Calu3 (cell line): ENCODE measurements at regions not wholly inside any gene's neighbourhood (a gene's known extent, or its start where the extent isn't known, plus 50 kb on each side); places are given as distances from the start of the nearest gene placed in this dataset.

Experiments used
- BruUV-seq: library from RNA; stranded (reverse); fragments of 400-500 nt; replicated peaks from 2 replicates; lab custom pipeline; 2021; lab: Mats Ljungman, UMichigan
- CTCF ChIA-PET: fragments of 300-600 bp; sonication (Branson Sonifier 250); formaldehyde crosslinking; loops from one replicate; lab custom pipeline; 2022; ENCODE audit warnings: antibody characterized with exemption; lab: Charles Lee
- DNase-seq: peaks from one replicate; pipeline ENCODE4 v3.0.0; 2022
- H3K27ac Mint-ChIP-seq: one replicate; pipeline ENCODE4 v1.8.0; 2022; ENCODE audit warnings: mixed read lengths; ENCODE audit not compliant: unreplicated experiment
- H3K27me3 Mint-ChIP-seq: one replicate; pipeline ENCODE4 v1.8.0; 2022; ENCODE audit warnings: mixed read lengths; ENCODE audit not compliant: unreplicated experiment
- H3K36me3 Mint-ChIP-seq: one replicate; pipeline ENCODE4 v1.8.0; 2022; ENCODE audit warnings: mild to moderate bottlenecking, moderate library complexity, mixed read lengths; ENCODE audit not compliant: insufficient read depth, unreplicated experiment
- H3K4me1 Mint-ChIP-seq: one replicate; pipeline ENCODE4 v1.8.0; 2022; ENCODE audit warnings: mild to moderate bottlenecking, low read depth, mixed read lengths; ENCODE audit not compliant: unreplicated experiment
- H3K4me3 Mint-ChIP-seq: one replicate; pipeline ENCODE4 v1.8.0; 2022; ENCODE audit warnings: mild to moderate bottlenecking, low read depth, moderate library complexity, mixed read lengths; ENCODE audit not compliant: unreplicated experiment
- H3K9me3 Mint-ChIP-seq: one replicate; pipeline ENCODE4 v1.8.0; 2022; ENCODE audit warnings: low read depth, mixed read lengths; ENCODE audit not compliant: unreplicated experiment
- CTCF ChIP-seq: fragments of 200-600 bp; IDR thresholded peaks from one replicate; pipeline ENCODE4 v1.8.0; 2022; ENCODE audit warnings: antibody characterized with exemption; ENCODE audit not compliant: unreplicated experiment
- intact Hi-C: fragments of 100-400 bp; cut with micrococcal nuclease; formaldehyde crosslinking; loops from one replicate; pipeline ENCODE4 v1.10.0; 2022; ENCODE audit not compliant: unreplicated experiment

- H3K27me3 Mint-ChIP-seq = peaks cover 14% of the 10 kb centered on the region
- intact Hi-C loops = no loop called here
- no peaks in the 10 kb centered on the region for H3K4me1 Mint-ChIP-seq
- no peak for DNase-seq
- H3K4me3 Mint-ChIP-seq = no peak overlapping the region
- TF ChIP-seq CTCF = no peak
- no peak overlapping the region for H3K27ac Mint-ChIP-seq
- BruUV-seq = no TSS peak
- no peaks in the 10 kb centered on the region for H3K36me3 Mint-ChIP-seq
- CTCF ChIA-PET = interaction anchor here (0.6 kb wide), 1 partner anchor 465 kb away, joined by 7 read pairs; no protein-coding TSS in a partner anchor
- H3K9me3 Mint-ChIP-seq = peaks cover 7% of the 10 kb centered on the region
These were observed 81.5 kb upstream of the THUMPD2 start for GRCh38 chr2:39860538-39860937.

- Mint-ChIP-seq H3K27ac (no peak overlapping the region), H3K9me3 (peaks cover 7% of the 10 kb centered on the region), H3K36me3 (no peaks in the 10 kb centered on the region), H3K4me3 (no peak overlapping the region), H3K27me3 (peaks cover 10% of the 10 kb centered on the region), H3K4me1 (no peaks in the 10 kb centered on the region)
- CTCF ChIA-PET = no interaction called here
- intact Hi-C loops = no loop called here
- no peak for TF ChIP-seq CTCF
- no TSS peak for BruUV-seq
- DNase-seq = no peak
These were observed 79.6 kb upstream of the THUMPD2 start for GRCh38 chr2:39858677-39859076.

- CTCF ChIA-PET = interaction anchor here (0.5 to 0.8 kb wide), 2 partner anchors 154 to 648 kb away, joined by 3 to 4 read pairs; no protein-coding TSS in a partner anchor
- Mint-ChIP-seq H3K27ac (no peak overlapping the region), H3K4me1 (no peaks in the 10 kb centered on the region), H3K9me3 (no peaks in the 10 kb centered on the region), H3K4me3 (no peak overlapping the region), H3K27me3 (no peaks in the 10 kb centered on the region), H3K36me3 (no peaks in the 10 kb centered on the region)
- DNase-seq = no peak
- intact Hi-C loops = no loop called here
- no TSS peak for BruUV-seq
- TF ChIP-seq CTCF = no peak
These were observed 76.8 kb upstream of the THUMPD2 start for GRCh38 chr2:39855856-39856255.

- H3K27me3 Mint-ChIP-seq = no peaks in the 10 kb centered on the region
- H3K36me3 Mint-ChIP-seq = no peaks in the 10 kb centered on the region
- H3K9me3 Mint-ChIP-seq = no peaks in the 10 kb centered on the region
- DNase-seq = no peak
- no TSS peak for BruUV-seq
- CTCF ChIA-PET = interaction anchor here (0.6 to 0.8 kb wide), 2 partner anchors 153 to 1575 kb away, joined by 3 to 4 read pairs; no protein-coding TSS in a partner anchor
- no peak overlapping the region for H3K4me3 Mint-ChIP-seq
- intact Hi-C loops = no loop called here
- no peak for TF ChIP-seq CTCF
- no peak overlapping the region for H3K27ac Mint-ChIP-seq
- peaks cover 8% of the 10 kb centered on the region for H3K4me1 Mint-ChIP-seq
These were observed 75.7 kb upstream of the THUMPD2 start for GRCh38 chr2:39854771-39855170.
